H1 (cell line): ENCODE measurements at regions not wholly inside any gene's neighbourhood (a gene's known extent, or its start where the extent isn't known, plus 50 kb on each side); places are given as distances from the start of the nearest gene placed in this dataset.

Source experiments
- CTCF ChIA-PET: fragments of 300-600 bp; sonication (Branson Sonifier 250); formaldehyde crosslinking; loops from one replicate; lab custom pipeline; 2021; ENCODE audit not compliant: partially characterized antibody; lab: Charles Lee
- POLR2A ChIA-PET: fragments of 300-600 bp; sonication (Branson Sonifier 250); formaldehyde crosslinking; loops from one replicate; lab custom pipeline; 2021; ENCODE audit warnings: inconsistent platforms; ENCODE audit not compliant: partially characterized antibody; lab: Charles Lee
- DNase-seq, 2 experiments: peaks; one replicate each; pipeline versions ENCODE4 v3.0.0 to v3.0.0-alpha.2; 2010 to 2022; ENCODE audit warnings: low spot score in 2 of 2, low read depth in 1 of 2, mixed read lengths in 1 of 2
- FAIRE-seq: peaks from 2 replicates; lab custom pipeline; 2011; peaks lifted over from hg19 to GRCh38; lab: Jason Lieb, UNC
- H2AFZ ChIP-seq: 2 replicates; pipeline ENCODE4 v1.8.1; 2012; ENCODE audit warnings: low read length, inconsistent platforms
- H2AK5ac ChIP-seq: 2 replicates; pipeline ENCODE4 v1.6.1; 2013; ENCODE audit warnings: low read depth, low read length
- H2BK120ac ChIP-seq: replicated peaks from 2 replicates; pipeline ENCODE3; 2013; ENCODE audit warnings: low read depth, low read length, inconsistent platforms
- H2BK12ac ChIP-seq: 2 replicates; pipeline ENCODE4 v1.6.1; 2013; ENCODE audit warnings: low read depth, low read length
- H2BK15ac ChIP-seq: 2 replicates; pipeline ENCODE4 v1.6.1; 2013; ENCODE audit warnings: low read length
- H2BK20ac ChIP-seq: 2 replicates; pipeline ENCODE4 v1.6.1; 2013; ENCODE audit warnings: low read length
- H2BK5ac ChIP-seq: 2 replicates; pipeline ENCODE4 v1.6.1; 2013; ENCODE audit warnings: low read depth, low read length
- H3K14ac ChIP-seq: 2 replicates; pipeline ENCODE4 v1.6.1; 2013; ENCODE audit warnings: inconsistent platforms; ENCODE audit not compliant: insufficient read length
- H3K18ac ChIP-seq: 2 replicates; pipeline ENCODE4 v1.6.1; 2013; ENCODE audit warnings: low read length; ENCODE audit errors: extremely low read depth
- H3K23ac ChIP-seq: 2 replicates; pipeline ENCODE4 v1.6.1; 2013; ENCODE audit warnings: inconsistent platforms; ENCODE audit not compliant: insufficient read length
- H3K23me2 ChIP-seq: 2 replicates; pipeline ENCODE4 v1.6.1; 2013; ENCODE audit warnings: low read depth, low read length
- H3K27ac ChIP-seq: 2 replicates; pipeline ENCODE4 v1.6.1; 2011; ENCODE audit warnings: low read depth, low read length, inconsistent platforms
- H3K27me3 ChIP-seq, 4 experiments: replicated peaks in 1 of 4; 1 replicate in 1 of 4; 2 replicates in 3 of 4; pipeline versions ENCODE4 v1.6.1 to v1.8.1; 2011 to 2013; ENCODE audit warnings: low read length in 3 of 4, mild to moderate bottlenecking in 3 of 4, inconsistent platforms in 2 of 4, mixed read lengths in 2 of 4, moderate library complexity in 1 of 4; ENCODE audit not compliant: control insufficient read depth in 3 of 4, insufficient read depth in 3 of 4; ENCODE audit errors: extremely low read depth in 1 of 4
- H3K36me3 ChIP-seq, 4 experiments: 2 replicates each; pipeline versions ENCODE4 v1.6.1 to v1.8.1; 2011 to 2013; ENCODE audit warnings: mild to moderate bottlenecking in 4 of 4, low read length in 3 of 4, moderate library complexity in 2 of 4, control low read depth in 1 of 4, inconsistent platforms in 1 of 4; ENCODE audit not compliant: insufficient read depth in 4 of 4, control insufficient read depth in 2 of 4
- H3K4ac ChIP-seq: replicated peaks from 2 replicates; pipeline ENCODE3; 2013; ENCODE audit warnings: low read length, low read depth, mixed read lengths, inconsistent platforms; ENCODE audit not compliant: insufficient read length
- H3K4me1 ChIP-seq, 4 experiments: replicated peaks in 1 of 4; 1 replicate in 1 of 4; 2 replicates in 3 of 4; pipeline versions ENCODE4 v1.6.1 to v1.8.1; 2011 to 2013; ENCODE audit warnings: low read length in 3 of 4, inconsistent platforms in 2 of 4, mixed read lengths in 1 of 4; ENCODE audit not compliant: insufficient read depth in 4 of 4, control insufficient read depth in 3 of 4
- H3K4me2 ChIP-seq, 2 experiments: 2 replicates each; pipeline versions ENCODE4 v1.6.1 to v1.8.1; 2011 to 2013; ENCODE audit warnings: low read depth in 2 of 2, low read length in 2 of 2, control low read depth in 1 of 2, inconsistent platforms in 1 of 2, mild to moderate bottlenecking in 1 of 2; ENCODE audit not compliant: insufficient read depth in 1 of 2
- H3K4me3 ChIP-seq, 4 experiments: fragments of 200-600, 300-600 bp in 1 of 4; sonication (generic), shearing (Covaris generic), sonication (Bioruptor Twin) in 1 of 4; 2 replicates each; pipeline versions ENCODE4 v1.5.1 to v1.8.1; 2011 to 2016; ENCODE audit warnings: low read length in 4 of 4, low read depth in 3 of 4, control low read depth in 2 of 4, inconsistent platforms in 2 of 4, mild to moderate bottlenecking in 2 of 4, mixed read lengths in 1 of 4, moderate library complexity in 1 of 4; ENCODE audit not compliant: insufficient read depth in 2 of 4; ENCODE audit errors: extremely low read depth in 1 of 4
- H3K56ac ChIP-seq: replicated peaks from 2 replicates; pipeline ENCODE3; 2013; ENCODE audit warnings: low read depth, mild to moderate bottlenecking, mixed read lengths, low read length, inconsistent platforms; ENCODE audit not compliant: insufficient read length
- H3K79me1 ChIP-seq: 2 replicates; pipeline ENCODE4 v1.6.1; 2013; ENCODE audit warnings: low read depth, low read length, control low read depth
- H3K79me2 ChIP-seq, 2 experiments: 2 replicates each; pipeline versions ENCODE4 v1.6.1 to v1.8.1; 2012 to 2013; ENCODE audit warnings: low read length in 2 of 2, mild to moderate bottlenecking in 2 of 2, inconsistent platforms in 1 of 2; ENCODE audit not compliant: insufficient read depth in 2 of 2, control insufficient read depth in 1 of 2
- H3K9ac ChIP-seq, 4 experiments: replicated peaks in 1 of 4; 1 replicate in 1 of 4; 2 replicates in 3 of 4; pipeline versions ENCODE4 v1.6.1 to v1.8.1; 2011 to 2013; ENCODE audit warnings: low read depth in 3 of 4, low read length in 3 of 4, control low read depth in 2 of 4, mild to moderate bottlenecking in 2 of 4, moderate library complexity in 2 of 4, inconsistent platforms in 1 of 4; ENCODE audit errors: extremely low read depth in 1 of 4
- H3K9me3 ChIP-seq, 2 experiments: 2 replicates each; pipeline versions ENCODE4 v1.6.1 to v1.8.1; 2012 to 2013; ENCODE audit warnings: mild to moderate bottlenecking in 2 of 2, moderate library complexity in 2 of 2, control low read depth in 1 of 2, inconsistent platforms in 1 of 2, low read depth in 1 of 2, low read length in 1 of 2, mixed read lengths in 1 of 2; ENCODE audit not compliant: insufficient read depth in 2 of 2
- H4K20me1 ChIP-seq, 2 experiments: replicated peaks in 1 of 2; 2 replicates each; pipeline versions ENCODE3 to v1.8.1; 2011 to 2013; ENCODE audit warnings: inconsistent platforms in 2 of 2, low read length in 2 of 2, mild to moderate bottlenecking in 1 of 2; ENCODE audit not compliant: insufficient read depth in 2 of 2, control insufficient read depth in 1 of 2
- H4K5ac ChIP-seq: 2 replicates; pipeline ENCODE4 v1.6.1; 2013; ENCODE audit warnings: low read length, low read depth, mixed read lengths, inconsistent platforms; ENCODE audit not compliant: insufficient read length
- H4K8ac ChIP-seq: 2 replicates; pipeline ENCODE4 v1.8.0; 2013; ENCODE audit warnings: mild to moderate bottlenecking, moderate library complexity, low read length, inconsistent platforms; ENCODE audit not compliant: insufficient read depth; ENCODE audit errors: extremely low read depth
- H4K91ac ChIP-seq: replicated peaks from 2 replicates; pipeline ENCODE3; 2013; ENCODE audit warnings: low read length, mixed read lengths, inconsistent platforms; ENCODE audit not compliant: insufficient read length
- BCL11A ChIP-seq, 2 experiments: IDR thresholded peaks; one replicate each; pipeline ENCODE4 v1.6.1; 2011; ENCODE audit warnings: low read depth in 2 of 2, low read length in 2 of 2, mild to moderate bottlenecking in 2 of 2
- CBX5 ChIP-seq: fragments of 300-800, 300-1000 bp; sonication (generic); IDR thresholded peaks from 2 replicates; pipeline ENCODE4 v1.7.1; 2016; ENCODE audit warnings: antibody characterized with exemption, low read length, low read depth
- POLR2AphosphoS5 ChIP-seq: IDR thresholded peaks from 2 replicates; pipeline ENCODE4 v1.6.1; 2011; ENCODE audit warnings: low read depth, low read length
- SP4 ChIP-seq: IDR thresholded peaks from 2 replicates; pipeline ENCODE4 v1.6.1; 2012; ENCODE audit warnings: low read length, inconsistent platforms
- TBP ChIP-seq: IDR thresholded peaks from 2 replicates; pipeline ENCODE4 v1.6.1; 2011; ENCODE audit warnings: low read depth, low read length, improper control_type of control experiment
- TCF12 ChIP-seq: IDR thresholded peaks from 2 replicates; pipeline ENCODE4 v1.6.1; 2011; ENCODE audit warnings: low read depth, mild to moderate bottlenecking, low read length
- YY1 ChIP-seq: IDR thresholded peaks from 2 replicates; pipeline ENCODE4 v1.6.1; 2011; ENCODE audit warnings: low read depth, mild to moderate bottlenecking, low read length
- ZNF274 ChIP-seq: IDR thresholded peaks from 2 replicates; pipeline ENCODE4 v1.7.0; 2012; ENCODE audit warnings: low read length, borderline replicate concordance; ENCODE audit errors: extremely low read depth
- WGBS, 2 experiments: shearing (Covaris generic) in 1 of 2; methylation state at CpG; one replicate each; pipeline versions ENCODE4 v1.1.6 to v1.1.7; 2013 to 2015; ENCODE audit warnings: low lambda C conversion rate in 2 of 2, mixed read lengths in 2 of 2, inconsistent platforms in 1 of 2, low coverage in 1 of 2, missing lambda C conversion rate in 1 of 2; ENCODE audit not compliant: insufficient replicate concordance in 2 of 2, insufficient coverage in 1 of 2, insufficient read length in 1 of 2; ENCODE audit errors: extremely low coverage in 1 of 2, missing lambda C conversion rate in 1 of 2; 5-methylcytosine and 5-hydroxymethylcytosine counted together

DNA sequence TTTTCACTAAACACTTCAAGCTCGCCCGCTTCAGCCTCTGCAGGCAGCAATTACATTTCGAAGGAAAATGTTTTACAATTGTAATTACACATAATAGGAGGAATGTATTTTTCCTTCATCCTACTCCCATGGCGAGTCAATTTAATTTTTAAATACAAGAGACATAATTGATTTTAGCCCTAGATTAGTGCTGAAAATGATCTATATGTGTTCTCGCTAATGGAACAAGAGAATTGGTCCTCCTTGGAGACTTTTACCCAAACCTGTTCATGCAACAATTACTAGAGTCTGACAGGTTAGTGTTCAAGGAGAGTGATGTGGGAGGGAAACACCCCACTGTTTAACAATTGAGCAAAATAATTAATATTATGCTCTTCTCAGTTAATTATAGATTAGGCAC, 509.4 kb upstream of the SETBP1 start:
- FAIRE-seq (no peak), DNase-seq (no peak)
- no peak overlapping the region for H2BK15ac ChIP-seq
- no peaks in the 10 kb centered on the region for H3K9me3 ChIP-seq
- no peak overlapping the region for H4K91ac ChIP-seq
- no peaks in the 10 kb centered on the region for H4K20me1 ChIP-seq
- 84% methylated on average over 5 of the region's 5 CpGs; no CpG with 5 or more reads in 1 of the 2 experiments for WGBS, 2 experiments
- no peaks in the 10 kb centered on the region for H3K79me2 ChIP-seq
- H2AK5ac ChIP-seq, result no peak overlapping the region
- H3K27me3 ChIP-seq, result no peaks in the 10 kb centered on the region
- H2AFZ ChIP-seq, result no peak overlapping the region
- H3K18ac ChIP-seq, result no peak overlapping the region
- H3K36me3 ChIP-seq, result no peaks in the 10 kb centered on the region
- no peak overlapping the region for H3K23ac ChIP-seq
- H3K4me1 ChIP-seq, result no peaks in the 10 kb centered on the region; a peak in 1 of 7 replicates
- H3K4ac ChIP-seq, result no peak overlapping the region
- CTCF ChIA-PET, result interaction anchor here (0.7 to 1.0 kb wide), 2 partner anchors 10 to 263 kb away, joined by 3 read pairs; no protein-coding TSS in a partner anchor
- no peak overlapping the region for H4K5ac ChIP-seq
- H2BK12ac ChIP-seq, result no peak overlapping the region
- H3K4me2 ChIP-seq, result no peak overlapping the region
- no peak overlapping the region for H3K27ac ChIP-seq
- POLR2A ChIA-PET, result no interaction called here
- H3K9ac ChIP-seq, result no peak overlapping the region
- H2BK5ac ChIP-seq, result no peak overlapping the region
- no peaks in the 10 kb centered on the region for H3K23me2 ChIP-seq
- no peak overlapping the region for H3K56ac ChIP-seq
- H2BK20ac ChIP-seq, result no peak overlapping the region
- H3K4me3 ChIP-seq, result no peak overlapping the region
- no peak overlapping the region for H3K14ac ChIP-seq
- H2BK120ac ChIP-seq, result no peak overlapping the region
- no peak overlapping the region for H4K8ac ChIP-seq
- H3K79me1 ChIP-seq, result no peaks in the 10 kb centered on the region
- no peak for TF ChIP-seq YY1
- no peak for TF ChIP-seq TBP
- TF ChIP-seq ZNF274, result no peak
- TF ChIP-seq POLR2AphosphoS5, result no peak
- no peak for TF ChIP-seq TCF12
- TF ChIP-seq CBX5, result no peak
- TF ChIP-seq SP4, result no peak
- no peak for TF ChIP-seq BCL11A (IDR thresholded peaks at IDR 0.05; ENCODE audit: low read depth in 2 of 2, low read length in 2 of 2)
